OCI-LY7 (cell line): ENCODE measurements at regions not wholly inside any gene's neighbourhood (a gene's known extent, or its start where the extent isn't known, plus 50 kb on each side); places are given as distances from the start of the nearest gene placed in this dataset.

Experiments used
- BruUV-seq: library from RNA; stranded (reverse); fragments of 400-500 nt; replicated peaks from 2 replicates; lab custom pipeline; 2021; lab: Mats Ljungman, UMichigan
- CTCF ChIA-PET: fragments of 300-600 bp; sonication (Branson Sonifier 250); formaldehyde crosslinking; loops from one replicate; lab custom pipeline; 2022; ENCODE audit warnings: antibody characterized with exemption; ENCODE audit not compliant: unreplicated experiment; lab: Charles Lee
- POLR2A ChIA-PET: fragments of 300-600 bp; sonication (Branson Sonifier 250); formaldehyde crosslinking; loops from one replicate; lab custom pipeline; 2022; ENCODE audit warnings: antibody characterized with exemption; lab: Charles Lee
- DNase-seq: peaks from one replicate; pipeline ENCODE4 v3.0.0-alpha.2; 2015; ENCODE audit warnings: low spot score
- H2AFZ ChIP-seq: fragments of 200-600 bp; sonication (generic), shearing (Covaris generic); 2 replicates; pipeline ENCODE4 v1.6.1; 2014; ENCODE audit warnings: mild to moderate bottlenecking, antibody characterized with exemption, low read length, moderate library complexity
- H3K27ac ChIP-seq: fragments of 200-600 bp; sonication (generic); 2 replicates; pipeline ENCODE4 v1.5.1; 2014; ENCODE audit warnings: mixed run types, low read depth, mild to moderate bottlenecking, moderate library complexity, low read length, inconsistent platforms; ENCODE audit not compliant: poor library complexity, severe bottlenecking
- H3K36me3 ChIP-seq: fragments of 200-600 bp; sonication (generic); 2 replicates; pipeline ENCODE4 v1.6.1; 2014; ENCODE audit warnings: mild to moderate bottlenecking, antibody characterized with exemption, low read length, moderate library complexity, mixed read lengths; ENCODE audit not compliant: insufficient read depth
- H3K4me1 ChIP-seq: fragments of 200-600 bp; sonication (generic); 2 replicates; pipeline ENCODE4 v1.5.1; 2014; ENCODE audit warnings: mild to moderate bottlenecking, low read length; ENCODE audit not compliant: insufficient read depth, poor library complexity, severe bottlenecking
- H3K4me2 ChIP-seq: fragments of 200-600 bp; sonication (generic); 2 replicates; pipeline ENCODE4 v1.6.1; 2014; ENCODE audit warnings: mild to moderate bottlenecking, low read length
- H3K4me3 ChIP-seq: fragments of 200-600 bp; sonication (generic); 2 replicates; pipeline ENCODE4 v1.5.1; 2014; ENCODE audit warnings: mild to moderate bottlenecking, low read depth, low read length; ENCODE audit not compliant: poor library complexity, severe bottlenecking
- H3K79me2 ChIP-seq: fragments of 200-600 bp; sonication (generic); 2 replicates; pipeline ENCODE4 v1.6.1; 2016; ENCODE audit warnings: low read depth, mild to moderate bottlenecking, low read length, moderate library complexity, mixed read lengths; ENCODE audit not compliant: insufficient read depth
- H3K9me2 ChIP-seq: fragments of 200-600 bp; sonication (generic); 2 replicates; pipeline ENCODE4 v1.6.1; 2016; ENCODE audit warnings: mild to moderate bottlenecking, low read length, mixed read lengths; ENCODE audit not compliant: insufficient read depth
- H3K9me3 ChIP-seq: fragments of 200-600 bp; sonication (generic); 2 replicates; pipeline ENCODE4 v1.6.1; 2014; ENCODE audit warnings: mild to moderate bottlenecking, mixed run types, low read length, mixed read lengths
- H4K20me1 ChIP-seq: fragments of 200-600 bp; sonication (generic); 2 replicates; pipeline ENCODE4 v1.6.1; 2014; ENCODE audit warnings: mild to moderate bottlenecking, antibody characterized with exemption, low read length, moderate library complexity, mixed read lengths; ENCODE audit not compliant: insufficient read depth
- CTCF ChIP-seq: fragments of 200-600 bp; sonication (generic); conservative IDR thresholded peaks from 2 replicates; pipeline ENCODE4 v1.5.1; 2014; ENCODE audit warnings: mild to moderate bottlenecking, antibody characterized with exemption, low read length, moderate library complexity, mixed read lengths
- EZH2phosphoT487 ChIP-seq: fragments of 200-600 bp; sonication (generic); IDR thresholded peaks from 2 replicates; pipeline ENCODE4 v1.6.1; 2018; ENCODE audit warnings: low read depth, borderline replicate concordance, mild to moderate bottlenecking, mixed run types, antibody characterized with exemption, low read length, moderate library complexity, mixed read lengths
- intact Hi-C: fragments of 100-400 bp; cut with micrococcal nuclease; formaldehyde crosslinking; loops from one replicate; pipeline ENCODE4 v1.10.0; 2022; ENCODE audit not compliant: unreplicated experiment

GRCh38 chr13:99829593-99830239, 141.9 kb downstream of the ZIC5 start:
- H3K9me2 ChIP-seq = no peaks in the 10 kb centered on the region
- no peak for DNase-seq
- H3K4me1 ChIP-seq = no peaks in the 10 kb centered on the region
- H2AFZ ChIP-seq = no peak overlapping the region
- no peaks in the 10 kb centered on the region for H3K79me2 ChIP-seq
- H3K27ac ChIP-seq = no peak overlapping the region
- no peaks in the 10 kb centered on the region for H3K9me3 ChIP-seq
- no peaks in the 10 kb centered on the region for H3K36me3 ChIP-seq
- no peaks in the 10 kb centered on the region for H4K20me1 ChIP-seq
- ChIA-PET POLR2A (no interaction called here), CTCF (no interaction called here)
- no peak for TF ChIP-seq CTCF
- no peak for TF ChIP-seq EZH2phosphoT487
- intact Hi-C loops = no loop called here
- no peak overlapping the region for H3K4me2 ChIP-seq
- no TSS peak for BruUV-seq
- H3K4me3 ChIP-seq = no peak overlapping the region

GRCh38 chr13:99829161-99829560, 142.4 kb downstream of the ZIC5 start:
- H3K9me2 ChIP-seq = no peaks in the 10 kb centered on the region
- intact Hi-C loops = no loop called here
- no peak overlapping the region for H3K27ac ChIP-seq
- H3K4me1 ChIP-seq = no peaks in the 10 kb centered on the region
- H3K9me3 ChIP-seq = no peaks in the 10 kb centered on the region
- ChIA-PET CTCF (no interaction called here), POLR2A (no interaction called here)
- H3K36me3 ChIP-seq = no peaks in the 10 kb centered on the region
- H2AFZ ChIP-seq = no peak overlapping the region
- no TSS peak for BruUV-seq
- TF ChIP-seq EZH2phosphoT487 = no peak
- no peak overlapping the region for H3K4me2 ChIP-seq
- no peaks in the 10 kb centered on the region for H3K79me2 ChIP-seq
- no peak overlapping the region for H3K4me3 ChIP-seq
- no peaks in the 10 kb centered on the region for H4K20me1 ChIP-seq
- no peak for DNase-seq

- no peak for TF ChIP-seq CTCF
- no peak for TF ChIP-seq EZH2phosphoT487
- H3K79me2 ChIP-seq = no peaks in the 10 kb centered on the region
- BruUV-seq = no TSS peak
Measured at GRCh38 chr13:99828735-99829134, 142.8 kb downstream of the ZIC5 start.

More at GRCh38 chr13:99828735-99829134, 142.8 kb downstream of the ZIC5 start:
- H3K4me3 ChIP-seq = no peak overlapping the region
- CTCF ChIA-PET = no interaction called here
- H4K20me1 ChIP-seq = no peaks in the 10 kb centered on the region
- POLR2A ChIA-PET = interaction anchor here (1.0 kb wide), 1 partner anchor 69 kb away, joined by 3 read pairs; no protein-coding TSS in a partner anchor
- no peaks in the 10 kb centered on the region for H3K9me3 ChIP-seq
- DNase-seq = no peak
- intact Hi-C loops = no loop called here
- H3K4me1 ChIP-seq = no peaks in the 10 kb centered on the region
- no peaks in the 10 kb centered on the region for H3K9me2 ChIP-seq
- no peak overlapping the region for H3K27ac ChIP-seq
- H2AFZ ChIP-seq = no peak overlapping the region
- H3K36me3 ChIP-seq = no peaks in the 10 kb centered on the region
- no peak overlapping the region for H3K4me2 ChIP-seq
